SK-N-SH (cell line): ENCODE measurements at regions not wholly inside any gene's neighbourhood (a gene's known extent, or its start where the extent isn't known, plus 50 kb on each side); places are given as distances from the start of the nearest gene placed in this dataset.

ENCODE experiments used
- CTCF ChIA-PET: fragments of 300-600, 350-600 bp; formaldehyde crosslinking; extraction: SDS; loops from one replicate; lab custom pipeline; 2021; lab: Yijun Ruan, JAX
- POLR2A ChIA-PET: fragments of 350-600 bp; sonication (Branson Sonifier 250); formaldehyde crosslinking; extraction: SDS; loops from one replicate; lab custom pipeline; 2020; ENCODE audit warnings: antibody characterized with exemption, inconsistent platforms; lab: Yijun Ruan, JAX
- DNase-seq: peaks from one replicate; pipeline ENCODE4 v3.0.0; 2012
- H2AFZ ChIP-seq: fragments of 200-600 bp; sonication (generic); 2 replicates; pipeline ENCODE4 v1.8.1; 2016; ENCODE audit warnings: antibody characterized with exemption, mild to moderate bottlenecking, low read depth
- H3F3A ChIP-seq: fragments of 200-600 bp; sonication (generic); replicated peaks from 2 replicates; pipeline ENCODE3; 2016; ENCODE audit warnings: antibody characterized with exemption, mild to moderate bottlenecking; ENCODE audit not compliant: insufficient read depth
- H3K27ac ChIP-seq, 2 experiments: fragments of 200-500 bp in 1 of 2; fragments of 200-600 bp in 1 of 2; sonication (Bioruptor generic) in 1 of 2; sonication (generic), shearing (Covaris generic) in 1 of 2; 2 replicates each; pipeline versions ENCODE4 v1.5.1 to v1.6.1; 2014 to 2016; ENCODE audit warnings: low read depth in 2 of 2, inconsistent platforms in 1 of 2, low read length in 1 of 2, mild to moderate bottlenecking in 1 of 2, mixed read lengths in 1 of 2
- H3K27me3 ChIP-seq: fragments of 200-600 bp; sonication (generic), shearing (Covaris generic); 2 replicates; pipeline ENCODE4 v1.6.1; 2016; ENCODE audit warnings: mixed run types; ENCODE audit not compliant: insufficient read depth
- H3K36me3 ChIP-seq, 2 experiments: fragments of 200-500 bp in 1 of 2; fragments of 200-600 bp in 1 of 2; sonication (Bioruptor generic) in 1 of 2; sonication (generic) in 1 of 2; replicated peaks in 1 of 2; 2 replicates each; pipeline versions ENCODE3 to v1.5.1; 2014 to 2016; ENCODE audit warnings: low read length in 1 of 2, mild to moderate bottlenecking in 1 of 2; ENCODE audit not compliant: insufficient read depth in 2 of 2, control insufficient read depth in 1 of 2
- H3K4me1 ChIP-seq, 2 experiments: fragments of 200-500 bp in 1 of 2; fragments of 200-600 bp in 1 of 2; sonication (Bioruptor generic) in 1 of 2; sonication (generic), shearing (Covaris generic) in 1 of 2; 2 replicates each; pipeline versions ENCODE4 v1.5.1 to v1.6.1; 2014 to 2016; ENCODE audit warnings: low read depth in 1 of 2, low read length in 1 of 2, mixed run types in 1 of 2; ENCODE audit not compliant: insufficient read depth in 2 of 2, control insufficient read depth in 1 of 2
- H3K4me2 ChIP-seq: fragments of 200-600 bp; sonication (generic), shearing (Covaris generic); 2 replicates; pipeline ENCODE4 v1.6.1; 2017; ENCODE audit warnings: mixed run types
- H3K4me3 ChIP-seq, 2 experiments: fragments of 200-500 bp in 1 of 2; fragments of 200-600 bp in 1 of 2; sonication (Bioruptor generic) in 1 of 2; sonication (generic), shearing (Covaris generic) in 1 of 2; 2 replicates each; pipeline versions ENCODE4 v1.5.1 to v1.8.1; 2014 to 2016; ENCODE audit warnings: low read depth in 2 of 2, inconsistent platforms in 1 of 2, low read length in 1 of 2, mild to moderate bottlenecking in 1 of 2, mixed read lengths in 1 of 2, moderate library complexity in 1 of 2
- H3K79me2 ChIP-seq: fragments of 200-600 bp; sonication (generic); 2 replicates; pipeline ENCODE4 v1.8.1; 2017; ENCODE audit warnings: mild to moderate bottlenecking; ENCODE audit not compliant: insufficient read depth
- H3K9ac ChIP-seq: fragments of 200-600 bp; sonication (generic); 2 replicates; pipeline ENCODE4 v1.6.1; 2017; ENCODE audit warnings: mixed run types
- H3K9me2 ChIP-seq: fragments of 200-600 bp; sonication (generic); 2 replicates; pipeline ENCODE4 v1.6.1; 2017; ENCODE audit warnings: mixed run types
- H3K9me3 ChIP-seq: fragments of 200-600 bp; sonication (generic); 2 replicates; pipeline ENCODE4 v1.6.1; 2017; ENCODE audit warnings: mixed run types, mild to moderate bottlenecking, moderate library complexity
- H4K20me1 ChIP-seq: fragments of 200-600 bp; sonication (generic); 2 replicates; pipeline ENCODE4 v1.6.1; 2017; ENCODE audit warnings: mild to moderate bottlenecking, mixed run types; ENCODE audit not compliant: insufficient read depth
- EP300 ChIP-seq, 2 experiments: IDR thresholded peaks; 2 replicates each; pipeline versions ENCODE4 v1.4.0 to v1.6.1; 2012; ENCODE audit warnings: borderline replicate concordance in 1 of 2, low read depth in 1 of 2, low read length in 1 of 2
- GABPA ChIP-seq: IDR thresholded peaks from 2 replicates; pipeline ENCODE4 v1.4.0; 2012; ENCODE audit warnings: low read depth, mild to moderate bottlenecking
- GATA2 ChIP-seq: sonication (generic); formaldehyde crosslinking; IDR thresholded peaks from 2 replicates; pipeline ENCODE4 v1.5.0; 2020; ENCODE audit warnings: mild to moderate bottlenecking, missing genetic modification reagents
- NRF1 ChIP-seq: IDR thresholded peaks from 2 replicates; pipeline ENCODE4 v1.6.1; 2012; ENCODE audit warnings: low read depth, mild to moderate bottlenecking, low read length
- RAD21 ChIP-seq: IDR thresholded peaks from 2 replicates; pipeline ENCODE4 v1.6.1; 2012; ENCODE audit warnings: mild to moderate bottlenecking, low read length
- SIN3A ChIP-seq: IDR thresholded peaks from 2 replicates; pipeline ENCODE4 v1.6.1; 2012; ENCODE audit warnings: low read depth, mild to moderate bottlenecking, low read length, moderate library complexity, borderline replicate concordance
- TCF12 ChIP-seq: IDR thresholded peaks from 2 replicates; pipeline ENCODE4 v1.4.0; 2012
- YY1 ChIP-seq: IDR thresholded peaks from 2 replicates; pipeline ENCODE4 v1.4.0; 2012; ENCODE audit warnings: low read depth, mild to moderate bottlenecking
- WGBS: methylation state at CpG from one replicate; pipeline ENCODE4 v1.1.6; 2017; ENCODE audit warnings: low lambda C conversion rate; 5-methylcytosine and 5-hydroxymethylcytosine counted together
- TF ChIP-seq, protein P1 (sequence below): IDR thresholded peaks from 2 replicates; pipeline ENCODE4; 2012
- TF ChIP-seq, protein P2 (sequence below): fragments of 150-350 bp; IDR thresholded peaks from 2 replicates; pipeline ENCODE4 v1.6.1; 2016; ENCODE audit warnings: mild to moderate bottlenecking, low read depth, low read length
- TF ChIP-seq, protein P3 (sequence below): IDR thresholded peaks from 2 replicates; pipeline ENCODE4 v1.4.0; 2012; ENCODE audit warnings: low read depth, borderline replicate concordance
- TF ChIP-seq, protein P4 (sequence below): IDR thresholded peaks from 2 replicates; pipeline ENCODE4 v1.6.1; 2012; ENCODE audit warnings: mild to moderate bottlenecking, low read depth, low read length, moderate library complexity

- Histone ChIP-seq H4K20me1 (no peaks in the 10 kb centered on the region), H3K36me3 (no peaks in the 10 kb centered on the region), H3K9me2 (no peaks in the 10 kb centered on the region), H3K4me1 (peaks cover 0 to under 1% of the 10 kb centered on the region in 2 experiments; a peak in 1 of 4 replicates), H3K4me3 (no peak overlapping the region), H3K4me2 (no peak overlapping the region), H3K27ac (no peak overlapping the region), H2AFZ (no peak overlapping the region), H3K9me3 (no peaks in the 10 kb centered on the region), H3F3A (no peaks in the 10 kb centered on the region), H3K79me2 (no peaks in the 10 kb centered on the region), H3K27me3 (no peaks in the 10 kb centered on the region), H3K9ac (no peak overlapping the region)
- CTCF ChIA-PET = interaction anchor here (0.9 kb wide), 1 partner anchor 34 kb away, joined by 3 read pairs; no protein-coding TSS in a partner anchor
- TF ChIP-seq NRF1 (no peak), TCF12 (no peak), EP300 (IDR thresholded peaks at IDR 0.05; ENCODE audit: borderline replicate concordance in 1 of 2, low read depth in 1 of 2, low read length in 1 of 2) (no peak)
- DNase-seq = no peak
- 78% methylated on average over 3 of the region's 3 CpGs for WGBS
- POLR2A ChIA-PET = no interaction called here
These were observed 119.2 kb upstream of the TAB2 start for GRCh38 chr6:149198265-149198664.

GRCh38 chr6:149200282-149200945 is 117.1 kb upstream of the TAB2 start:
- Histone ChIP-seq H3K36me3 (no peaks in the 10 kb centered on the region), H3K4me1 (peaks cover 0 to 2% of the 10 kb centered on the region in 2 experiments; a peak in 1 of 4 replicates), H3K9me3 (no peaks in the 10 kb centered on the region), H3K9ac (no peak overlapping the region), H3K4me3 (no peak overlapping the region), H3K27ac (no peak overlapping the region), H3K4me2 (no peak overlapping the region), H3F3A (no peaks in the 10 kb centered on the region), H2AFZ (no peak overlapping the region), H3K9me2 (no peaks in the 10 kb centered on the region), H3K27me3 (no peaks in the 10 kb centered on the region), H4K20me1 (no peaks in the 10 kb centered on the region), H3K79me2 (no peaks in the 10 kb centered on the region)
- TF ChIP-seq, protein P1, sequence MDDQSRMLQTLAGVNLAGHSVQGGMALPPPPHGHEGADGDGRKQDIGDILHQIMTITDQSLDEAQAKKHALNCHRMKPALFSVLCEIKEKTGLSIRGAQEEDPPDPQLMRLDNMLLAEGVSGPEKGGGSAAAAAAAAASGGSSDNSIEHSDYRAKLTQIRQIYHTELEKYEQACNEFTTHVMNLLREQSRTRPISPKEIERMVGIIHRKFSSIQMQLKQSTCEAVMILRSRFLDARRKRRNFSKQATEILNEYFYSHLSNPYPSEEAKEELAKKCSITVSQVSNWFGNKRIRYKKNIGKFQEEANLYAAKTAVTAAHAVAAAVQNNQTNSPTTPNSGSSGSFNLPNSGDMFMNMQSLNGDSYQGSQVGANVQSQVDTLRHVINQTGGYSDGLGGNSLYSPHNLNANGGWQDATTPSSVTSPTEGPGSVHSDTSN = no peak
- TF ChIP-seq, protein P2, sequence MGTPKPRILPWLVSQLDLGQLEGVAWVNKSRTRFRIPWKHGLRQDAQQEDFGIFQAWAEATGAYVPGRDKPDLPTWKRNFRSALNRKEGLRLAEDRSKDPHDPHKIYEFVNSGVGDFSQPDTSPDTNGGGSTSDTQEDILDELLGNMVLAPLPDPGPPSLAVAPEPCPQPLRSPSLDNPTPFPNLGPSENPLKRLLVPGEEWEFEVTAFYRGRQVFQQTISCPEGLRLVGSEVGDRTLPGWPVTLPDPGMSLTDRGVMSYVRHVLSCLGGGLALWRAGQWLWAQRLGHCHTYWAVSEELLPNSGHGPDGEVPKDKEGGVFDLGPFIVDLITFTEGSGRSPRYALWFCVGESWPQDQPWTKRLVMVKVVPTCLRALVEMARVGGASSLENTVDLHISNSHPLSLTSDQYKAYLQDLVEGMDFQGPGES = no peak
- TF ChIP-seq GABPA (no peak), TCF12 (no peak), YY1 (no peak), RAD21 (no peak), SIN3A (no peak), GATA2 (CRISPR knock-in tag) (no peak)
- TF ChIP-seq, protein P3, sequence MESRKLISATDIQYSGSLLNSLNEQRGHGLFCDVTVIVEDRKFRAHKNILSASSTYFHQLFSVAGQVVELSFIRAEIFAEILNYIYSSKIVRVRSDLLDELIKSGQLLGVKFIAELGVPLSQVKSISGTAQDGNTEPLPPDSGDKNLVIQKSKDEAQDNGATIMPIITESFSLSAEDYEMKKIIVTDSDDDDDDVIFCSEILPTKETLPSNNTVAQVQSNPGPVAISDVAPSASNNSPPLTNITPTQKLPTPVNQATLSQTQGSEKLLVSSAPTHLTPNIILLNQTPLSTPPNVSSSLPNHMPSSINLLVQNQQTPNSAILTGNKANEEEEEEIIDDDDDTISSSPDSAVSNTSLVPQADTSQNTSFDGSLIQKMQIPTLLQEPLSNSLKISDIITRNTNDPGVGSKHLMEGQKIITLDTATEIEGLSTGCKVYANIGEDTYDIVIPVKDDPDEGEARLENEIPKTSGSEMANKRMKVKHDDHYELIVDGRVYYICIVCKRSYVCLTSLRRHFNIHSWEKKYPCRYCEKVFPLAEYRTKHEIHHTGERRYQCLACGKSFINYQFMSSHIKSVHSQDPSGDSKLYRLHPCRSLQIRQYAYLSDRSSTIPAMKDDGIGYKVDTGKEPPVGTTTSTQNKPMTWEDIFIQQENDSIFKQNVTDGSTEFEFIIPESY = no peak
- TF ChIP-seq, protein P4, sequence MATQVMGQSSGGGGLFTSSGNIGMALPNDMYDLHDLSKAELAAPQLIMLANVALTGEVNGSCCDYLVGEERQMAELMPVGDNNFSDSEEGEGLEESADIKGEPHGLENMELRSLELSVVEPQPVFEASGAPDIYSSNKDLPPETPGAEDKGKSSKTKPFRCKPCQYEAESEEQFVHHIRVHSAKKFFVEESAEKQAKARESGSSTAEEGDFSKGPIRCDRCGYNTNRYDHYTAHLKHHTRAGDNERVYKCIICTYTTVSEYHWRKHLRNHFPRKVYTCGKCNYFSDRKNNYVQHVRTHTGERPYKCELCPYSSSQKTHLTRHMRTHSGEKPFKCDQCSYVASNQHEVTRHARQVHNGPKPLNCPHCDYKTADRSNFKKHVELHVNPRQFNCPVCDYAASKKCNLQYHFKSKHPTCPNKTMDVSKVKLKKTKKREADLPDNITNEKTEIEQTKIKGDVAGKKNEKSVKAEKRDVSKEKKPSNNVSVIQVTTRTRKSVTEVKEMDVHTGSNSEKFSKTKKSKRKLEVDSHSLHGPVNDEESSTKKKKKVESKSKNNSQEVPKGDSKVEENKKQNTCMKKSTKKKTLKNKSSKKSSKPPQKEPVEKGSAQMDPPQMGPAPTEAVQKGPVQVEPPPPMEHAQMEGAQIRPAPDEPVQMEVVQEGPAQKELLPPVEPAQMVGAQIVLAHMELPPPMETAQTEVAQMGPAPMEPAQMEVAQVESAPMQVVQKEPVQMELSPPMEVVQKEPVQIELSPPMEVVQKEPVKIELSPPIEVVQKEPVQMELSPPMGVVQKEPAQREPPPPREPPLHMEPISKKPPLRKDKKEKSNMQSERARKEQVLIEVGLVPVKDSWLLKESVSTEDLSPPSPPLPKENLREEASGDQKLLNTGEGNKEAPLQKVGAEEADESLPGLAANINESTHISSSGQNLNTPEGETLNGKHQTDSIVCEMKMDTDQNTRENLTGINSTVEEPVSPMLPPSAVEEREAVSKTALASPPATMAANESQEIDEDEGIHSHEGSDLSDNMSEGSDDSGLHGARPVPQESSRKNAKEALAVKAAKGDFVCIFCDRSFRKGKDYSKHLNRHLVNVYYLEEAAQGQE = no peak
- ChIA-PET POLR2A (no interaction called here), CTCF (interaction anchor here (1.5 kb wide), 1 partner anchor 232 kb away, joined by 5 read pairs; no protein-coding TSS in a partner anchor)
- WGBS = 90% methylated on average over 1 of the region's 1 CpG
- no peak for DNase-seq
